CD4-positive, alpha-beta T cell treated with Interleukin-15 for 4 hours (primary cell): ENCODE measurements at regions not wholly inside any gene's neighbourhood (a gene's known extent, or its start where the extent isn't known, plus 50 kb on each side); places are given as distances from the start of the nearest gene placed in this dataset.
A peak's percentile ranks its signal among the peaks of the same experiment; 100 is the strongest.

ENCODE experiments used
- DNase-seq: peaks from one replicate; pipeline ENCODE4 v3.0.0-alpha.2; 2020; ENCODE audit warnings: low spot score

DNA sequence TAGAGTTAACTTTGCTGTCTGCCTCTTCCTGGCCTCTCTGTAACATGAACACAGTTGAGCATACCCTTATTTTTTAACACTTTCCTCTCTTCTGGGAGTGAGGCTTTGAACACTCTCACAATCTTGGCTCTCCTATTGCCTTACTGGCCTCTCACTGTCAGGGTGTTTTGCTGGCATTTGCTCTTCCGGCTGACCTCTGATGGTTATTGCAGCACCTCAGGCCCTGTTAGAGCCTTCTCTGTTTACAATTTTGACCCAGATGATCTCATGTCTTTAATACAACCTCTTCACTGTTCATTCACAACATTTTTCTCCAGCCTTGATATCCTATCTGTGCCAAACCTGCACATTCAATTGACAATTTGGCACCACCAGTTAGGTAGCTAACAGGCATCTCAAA lies 357.8 kb upstream of the USP15 start:
- no peak for DNase-seq

DNA sequence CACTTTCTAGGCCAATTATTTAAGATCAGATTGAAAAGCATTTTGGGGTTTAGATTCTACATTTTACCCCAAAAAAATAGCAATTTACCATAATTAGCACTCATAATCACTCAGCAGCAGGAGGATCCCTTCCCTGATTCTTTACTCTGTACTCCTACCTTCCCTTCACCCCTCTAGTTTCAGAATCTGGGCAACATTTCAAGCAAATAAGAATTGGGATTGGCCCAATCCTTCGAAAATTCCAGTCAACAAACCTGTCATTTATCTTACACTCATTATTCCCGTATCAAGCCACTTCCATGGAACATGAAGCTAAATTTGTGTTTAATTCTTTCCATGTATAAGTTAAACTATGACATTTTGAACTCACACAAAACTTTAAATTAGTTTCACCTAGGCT lies 349.1 kb upstream of the USP15 start:
- no peak for DNase-seq

DNA sequence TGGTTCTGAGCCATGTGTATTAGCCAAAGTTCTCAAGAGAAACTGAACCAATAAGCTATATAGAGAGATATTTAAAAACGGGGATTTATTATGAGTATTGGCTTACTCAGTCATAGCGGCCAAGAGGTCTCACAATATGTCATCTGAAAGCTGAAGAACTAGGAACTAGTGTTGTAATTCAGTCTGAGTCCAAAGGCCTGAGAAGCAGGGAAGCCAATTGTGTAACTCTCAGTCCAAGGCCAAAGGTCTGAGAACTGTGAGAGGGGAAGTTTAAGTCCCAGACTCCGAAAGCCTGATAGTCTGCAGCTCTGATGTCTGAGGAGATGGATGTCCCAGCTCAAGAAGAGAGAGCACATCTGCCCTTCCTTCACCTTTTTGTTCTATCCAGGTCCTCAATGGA lies 344.8 kb upstream of the USP15 start:
- no peak for DNase-seq

DNA sequence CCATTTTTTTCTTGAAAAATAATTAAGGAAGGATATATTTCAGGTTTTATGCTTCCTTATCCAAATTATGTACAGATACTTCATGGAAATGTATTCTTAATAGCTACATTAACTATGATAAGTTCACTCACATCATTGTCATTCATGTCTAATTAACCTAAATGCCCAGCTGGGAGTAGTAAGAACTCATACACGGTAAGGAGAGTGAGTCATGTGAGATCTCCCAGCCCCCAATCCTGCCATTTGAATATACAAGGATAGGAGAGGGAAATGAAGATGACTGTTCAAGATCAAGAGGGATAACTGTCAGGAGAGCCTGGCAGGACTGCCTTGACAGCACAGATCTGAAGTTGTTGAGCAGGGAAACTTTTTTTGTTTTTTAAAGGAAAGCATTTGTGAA lies 343.4 kb upstream of the USP15 start:
- DNase-seq: no peak

DNA sequence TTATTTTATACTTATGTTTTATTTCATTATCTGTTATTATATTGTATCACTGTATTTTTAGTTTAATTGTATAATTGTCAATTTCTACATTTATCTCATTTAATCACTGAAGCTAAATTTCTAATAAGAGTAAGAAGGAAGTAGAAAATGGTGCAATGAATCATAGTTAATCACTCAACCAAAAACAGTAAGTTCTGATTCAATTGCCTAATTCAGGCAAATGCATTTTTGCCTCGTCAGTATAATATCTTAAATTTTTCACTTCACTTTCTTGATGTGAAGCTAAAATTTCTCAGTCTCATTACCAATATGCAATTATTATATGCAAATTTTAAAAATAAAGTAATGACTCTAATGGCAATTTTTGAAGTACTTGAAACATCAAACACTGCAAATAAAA lies 340.5 kb upstream of the USP15 start:
- no peak for DNase-seq

DNA sequence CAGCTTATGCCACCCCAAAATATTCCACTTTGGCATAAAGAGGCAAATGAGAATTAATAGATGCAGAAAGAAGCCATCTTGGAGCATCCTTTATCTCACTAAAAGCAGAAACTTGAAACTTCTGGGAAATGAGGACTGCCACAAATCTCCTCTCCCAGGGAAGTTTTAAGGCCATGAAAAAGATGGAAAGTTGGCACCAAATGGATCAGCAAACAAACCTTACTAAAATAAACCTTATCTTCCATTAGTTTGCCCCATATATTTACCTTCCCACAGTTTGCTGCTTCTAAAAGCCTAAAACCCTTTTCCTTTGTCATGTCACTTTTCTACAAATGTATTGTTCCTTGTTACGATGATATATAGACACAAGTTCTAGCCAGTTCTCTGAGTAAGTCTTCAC lies 340.0 kb upstream of the USP15 start:
- no peak for DNase-seq

DNA sequence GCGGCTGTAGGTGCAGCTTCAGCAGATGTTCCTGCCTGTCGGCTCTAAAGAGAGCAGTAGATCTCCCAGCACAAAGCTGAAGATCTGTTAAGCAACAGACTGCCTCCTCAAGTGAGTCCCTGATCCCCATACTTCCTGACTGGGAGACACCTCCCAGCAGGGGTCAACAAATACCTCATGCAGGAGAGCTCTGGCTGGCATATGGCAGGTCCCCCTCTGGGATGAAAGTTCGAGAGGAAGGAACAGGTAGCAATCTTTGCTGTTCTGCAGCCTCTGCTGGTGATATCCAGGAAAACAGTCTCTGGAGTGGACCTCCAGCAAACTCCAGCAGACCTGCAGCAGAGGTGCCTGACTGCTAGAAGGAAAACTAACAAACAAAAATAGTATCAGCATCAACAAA lies 337.1 kb upstream of the USP15 start:
- no peak for DNase-seq

DNA sequence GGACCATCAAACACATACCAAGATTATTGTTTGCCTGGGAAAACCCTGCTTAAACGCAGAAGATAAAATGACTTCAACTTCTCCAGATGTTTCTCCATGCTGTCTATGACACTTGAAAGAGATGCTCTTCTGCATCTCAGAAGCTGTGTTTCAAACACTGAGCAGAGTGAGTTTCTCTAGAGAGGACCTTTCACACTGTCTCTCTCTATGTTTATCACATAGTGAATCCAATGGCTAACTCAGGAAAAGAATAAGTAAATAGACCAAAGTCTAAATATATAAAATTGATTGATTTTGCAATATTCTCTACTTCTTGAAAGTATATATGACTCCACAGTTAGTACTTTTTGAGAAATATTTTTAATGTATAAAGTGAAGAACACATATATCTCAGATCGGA lies 325.6 kb upstream of the USP15 start:
- no peak for DNase-seq

DNA sequence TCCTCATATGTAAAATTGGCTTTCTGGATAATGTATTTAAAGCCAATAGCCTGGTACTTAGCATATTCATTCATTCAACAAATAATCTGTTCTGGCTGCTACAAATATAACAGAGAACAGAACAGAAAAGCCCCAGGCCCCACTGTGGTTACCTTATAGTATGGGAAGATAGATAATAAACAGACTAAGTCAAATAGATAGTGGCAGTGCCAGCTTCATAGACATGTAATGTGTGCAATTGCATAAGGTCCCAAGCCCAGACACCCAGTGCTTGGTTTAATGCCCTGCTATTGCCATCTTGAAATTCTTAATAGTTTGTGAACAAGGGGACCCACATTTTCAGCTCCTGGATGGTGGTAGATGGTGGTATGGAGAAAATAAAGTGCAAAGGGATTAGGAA lies 320.2 kb upstream of the USP15 start:
- no peak for DNase-seq

DNA sequence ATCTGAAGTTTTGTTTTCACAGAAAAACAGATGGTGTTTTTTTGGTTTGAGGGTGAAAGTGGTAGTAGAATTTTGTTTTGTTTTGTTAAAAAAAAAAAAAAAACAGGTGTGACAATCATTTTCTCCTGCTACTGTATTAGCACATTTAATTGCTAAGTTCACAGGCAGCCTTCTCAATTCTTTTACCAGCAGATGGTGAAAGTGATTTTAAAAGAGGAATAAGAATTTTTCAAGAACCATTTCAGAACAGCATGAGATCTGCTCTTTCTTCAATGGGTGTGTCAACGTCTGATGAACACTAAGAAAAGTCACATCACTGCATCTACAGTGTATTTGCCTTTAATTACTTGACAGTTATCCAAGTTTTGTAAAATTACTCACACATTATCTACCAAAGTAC lies 303.7 kb upstream of the USP15 start:
- DNase-seq: no peak

DNA sequence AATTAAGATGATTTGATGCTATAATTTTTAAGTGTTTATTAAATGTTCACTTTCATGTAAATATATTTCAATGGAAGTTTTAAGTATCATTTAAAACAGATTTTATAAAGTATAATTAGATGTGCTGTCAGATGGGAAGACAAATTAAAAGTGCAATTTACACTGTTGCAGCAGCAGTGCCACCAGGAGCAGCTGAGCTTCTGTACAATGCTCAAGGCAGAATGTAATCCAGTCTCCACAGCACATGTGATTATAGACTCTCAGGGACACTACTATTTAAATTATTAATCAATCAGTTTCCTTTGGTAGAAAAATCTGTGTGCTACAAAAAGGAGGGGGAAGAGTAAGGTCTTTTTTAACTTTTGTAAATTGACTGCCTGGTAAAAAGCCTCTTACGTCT lies 285.7 kb upstream of the USP15 start:
- DNase-seq: no peak

DNA sequence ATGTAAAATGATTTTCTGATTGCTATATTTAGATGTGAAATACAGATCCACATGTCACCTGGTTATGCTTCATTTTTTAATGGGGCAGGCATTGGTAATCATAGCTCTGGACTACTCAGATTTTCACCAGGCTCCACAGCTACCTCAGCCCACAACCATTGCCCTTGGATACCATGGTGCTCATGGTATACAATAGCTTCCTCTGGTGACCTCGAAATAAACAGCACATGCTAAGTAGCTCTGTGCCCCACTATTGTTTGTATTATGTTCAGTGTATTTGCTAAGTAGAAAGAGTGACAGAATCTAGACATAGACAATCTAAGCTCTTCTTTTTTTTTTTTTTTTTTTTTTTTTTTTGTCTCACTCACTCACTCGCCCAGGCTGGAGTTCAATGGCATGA lies 274.4 kb upstream of the USP15 start:
- no peak for DNase-seq

DNA sequence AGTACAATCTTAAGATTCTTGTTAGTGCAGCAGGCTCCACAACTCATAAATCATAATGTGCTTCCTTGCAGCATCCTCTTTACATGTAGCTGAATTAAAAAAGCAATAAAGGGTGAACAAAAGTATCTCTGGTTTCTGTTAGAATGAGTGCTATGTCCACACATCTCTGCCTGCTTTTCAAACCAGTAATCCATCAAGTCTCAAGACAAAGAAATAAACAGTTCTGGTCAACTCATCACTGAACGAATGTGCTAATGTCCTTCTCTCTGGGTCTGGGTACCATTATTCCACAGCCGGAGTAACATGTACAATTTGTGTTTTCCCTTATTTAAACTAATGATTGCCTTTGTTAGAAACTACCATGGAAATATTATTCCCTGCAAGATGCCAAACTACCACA lies 273.0 kb upstream of the USP15 start:
- DNase-seq: no peak

DNA sequence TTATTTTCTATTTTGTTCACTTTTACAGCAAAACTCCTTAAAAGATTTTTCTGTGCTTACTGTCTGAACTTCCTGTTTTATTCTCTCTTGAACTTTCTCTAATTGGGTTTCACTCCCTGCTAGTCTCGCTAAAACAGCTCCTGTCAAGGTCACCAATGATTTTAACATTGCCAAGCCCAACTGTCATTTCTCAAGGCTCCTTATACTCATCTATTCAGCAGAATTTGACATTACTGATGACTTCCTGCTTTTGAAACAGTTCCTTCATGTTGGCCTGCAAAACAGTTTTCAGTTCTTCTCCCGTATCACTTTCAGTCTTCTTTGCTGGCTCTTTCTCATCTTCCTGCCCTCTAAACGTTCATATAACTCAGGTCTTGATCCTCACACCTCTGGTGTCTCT lies 268.5 kb upstream of the USP15 start:
- no peak for DNase-seq

DNA sequence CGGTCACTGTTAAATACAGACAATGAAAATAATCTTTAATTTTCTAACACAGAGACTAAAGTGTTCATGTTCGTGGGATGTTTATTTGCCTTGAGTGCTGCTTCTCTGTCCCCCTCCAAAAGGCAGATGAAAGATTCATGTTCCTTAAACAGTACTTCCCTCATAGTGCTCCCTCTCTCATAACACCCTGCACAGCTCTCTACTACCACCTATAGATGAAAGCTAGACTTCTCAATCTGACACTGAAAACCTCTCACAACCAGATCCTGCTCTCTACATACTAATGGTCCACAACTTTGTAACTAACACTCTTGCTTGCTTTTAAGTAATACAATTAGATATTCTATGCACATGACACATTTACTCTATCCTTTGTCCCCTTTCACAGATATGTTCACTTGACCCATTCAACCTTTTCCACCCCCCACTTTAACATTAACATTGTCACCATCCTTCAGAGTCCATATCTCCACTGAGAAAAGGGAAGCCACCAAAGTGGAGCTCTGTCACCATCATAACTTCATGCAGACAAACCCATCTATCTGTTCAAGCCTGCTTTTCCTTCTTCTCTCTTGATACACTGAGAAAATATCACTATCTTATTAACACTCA lies 266.4 kb upstream of the USP15 start:
- DNase-seq: peak; percentile 9

DNA sequence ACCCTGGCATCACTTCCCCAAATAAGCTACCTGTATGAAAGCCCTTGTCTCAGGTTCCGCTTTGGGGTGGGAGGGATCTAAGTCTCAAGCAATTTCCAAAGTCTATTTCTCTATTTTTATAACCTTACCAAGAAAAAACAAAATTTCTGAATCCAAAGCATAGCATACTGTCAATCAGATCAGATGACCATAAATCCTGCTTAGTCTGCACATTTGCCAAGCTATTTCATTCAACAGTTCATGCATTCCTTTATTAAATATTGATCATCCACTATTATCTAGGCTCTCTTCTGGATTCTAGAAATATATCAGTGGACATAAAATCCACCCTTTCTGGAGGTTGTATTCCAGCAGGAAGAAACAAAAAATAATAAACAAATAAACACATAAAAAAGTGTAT lies 263.5 kb upstream of the USP15 start:
- no peak for DNase-seq

DNA sequence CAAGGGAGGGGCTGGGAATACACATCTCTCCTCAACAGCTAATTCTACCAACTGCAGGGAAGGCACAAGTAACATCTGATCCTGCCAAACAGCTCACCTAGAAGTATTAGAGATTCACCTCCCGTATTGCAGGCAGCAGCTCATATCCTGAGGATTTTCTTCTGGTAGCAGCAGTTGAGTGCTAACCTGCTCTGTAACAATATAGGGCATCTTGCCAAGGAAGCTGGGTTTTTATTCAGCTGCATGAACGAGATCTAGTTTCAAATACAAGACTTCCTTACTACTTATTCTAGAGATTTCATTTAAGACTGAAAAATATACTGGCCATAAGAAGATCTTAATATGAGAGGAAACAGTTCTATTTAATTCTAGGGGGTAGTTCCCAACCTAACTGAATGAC lies 261.4 kb upstream of the USP15 start:
- no peak for DNase-seq

DNA sequence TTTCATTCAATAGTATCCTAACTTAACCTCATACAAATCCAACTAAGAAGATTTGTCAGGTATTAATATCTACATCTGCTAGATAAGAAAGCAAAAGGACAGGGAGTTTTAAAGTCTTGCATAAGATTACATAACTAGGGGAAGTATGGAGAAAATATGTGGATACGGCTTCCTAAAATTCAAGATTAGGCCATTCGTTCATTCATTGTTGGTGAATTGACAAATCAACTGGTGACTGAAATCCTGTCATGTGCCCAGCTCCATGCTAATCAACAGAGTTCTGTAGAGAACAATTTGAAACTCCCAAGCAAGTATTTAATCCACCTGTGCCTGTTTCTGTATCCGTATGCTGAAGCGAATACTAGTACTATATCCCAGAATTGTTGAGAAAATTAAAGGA lies 260.9 kb upstream of the USP15 start:
- DNase-seq: no peak

DNA sequence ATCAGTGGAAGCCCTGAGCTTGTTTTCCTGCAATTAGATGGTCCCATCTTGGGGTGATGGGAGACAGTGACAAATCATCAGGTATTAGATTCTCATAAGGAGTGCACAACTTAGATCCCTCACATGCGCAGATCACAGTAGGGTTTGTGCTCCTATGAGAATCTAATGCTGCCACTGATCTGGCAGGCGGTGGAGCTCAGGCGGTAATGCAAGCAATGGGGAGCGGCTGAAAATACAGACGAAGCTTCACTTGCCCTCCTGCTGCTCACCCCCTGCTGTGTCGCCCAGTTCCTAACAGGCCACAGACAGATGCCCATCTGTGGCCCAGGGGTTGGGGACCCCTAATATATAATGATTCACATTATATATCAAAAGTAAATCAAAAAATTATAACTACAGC lies 258.8 kb upstream of the USP15 start:
- no peak for DNase-seq

DNA sequence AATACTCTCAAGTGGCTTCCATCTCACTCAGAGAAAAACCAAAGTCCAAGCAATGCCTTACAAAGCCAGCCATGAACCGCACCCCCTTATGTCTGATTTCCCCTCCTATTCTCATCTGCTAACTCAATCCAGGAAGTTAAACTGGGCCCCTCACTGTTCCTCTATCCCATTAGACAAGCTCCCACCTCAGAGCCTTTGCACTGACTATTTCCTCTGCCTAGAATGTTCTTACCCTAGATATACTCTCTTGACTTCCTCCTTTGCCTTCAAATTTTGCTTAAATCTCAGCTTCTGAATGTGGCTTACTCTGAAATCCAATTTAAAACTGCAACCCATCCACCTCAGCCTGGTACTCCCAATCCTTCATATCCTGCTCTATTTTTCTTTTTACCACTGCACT lies 257.0 kb upstream of the USP15 start:
- DNase-seq: no peak

DNA sequence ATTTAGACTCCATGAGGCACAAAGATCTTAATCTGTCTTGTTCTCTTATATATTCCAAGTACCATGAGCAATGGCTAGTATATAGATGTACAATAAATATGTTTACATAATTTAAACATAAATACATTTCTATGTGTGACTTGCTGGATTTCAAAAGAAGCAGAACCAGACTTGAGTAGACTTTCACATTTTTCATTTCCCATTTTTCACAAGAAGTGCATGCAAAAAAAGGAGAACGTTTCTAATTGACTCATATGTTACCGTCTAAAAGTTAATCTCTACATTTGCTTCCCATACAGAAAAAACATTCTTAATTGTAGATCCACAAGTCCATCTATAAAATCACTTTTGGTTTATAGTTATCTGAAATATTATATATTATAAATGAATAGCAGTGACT lies 256.5 kb upstream of the USP15 start:
- DNase-seq: no peak

DNA sequence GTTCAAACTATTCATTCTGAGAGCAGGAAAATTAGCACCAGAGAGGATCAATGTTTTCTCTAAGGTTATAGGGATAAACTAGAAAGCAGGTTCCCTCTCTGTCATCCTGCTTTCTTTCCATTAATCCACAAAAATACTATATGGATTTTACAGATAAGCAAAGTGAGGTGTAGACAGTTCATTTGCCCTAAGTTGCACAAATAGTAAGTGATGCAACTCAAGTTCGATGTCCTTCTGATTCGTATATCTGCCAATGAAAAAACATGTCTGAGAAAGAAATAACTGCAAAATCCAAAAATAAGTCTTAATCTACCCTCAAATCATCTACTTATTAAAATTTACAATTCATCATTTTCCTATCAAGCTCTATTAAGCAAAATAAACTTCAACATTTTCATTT lies 254.6 kb upstream of the USP15 start:
- no peak for DNase-seq

DNA sequence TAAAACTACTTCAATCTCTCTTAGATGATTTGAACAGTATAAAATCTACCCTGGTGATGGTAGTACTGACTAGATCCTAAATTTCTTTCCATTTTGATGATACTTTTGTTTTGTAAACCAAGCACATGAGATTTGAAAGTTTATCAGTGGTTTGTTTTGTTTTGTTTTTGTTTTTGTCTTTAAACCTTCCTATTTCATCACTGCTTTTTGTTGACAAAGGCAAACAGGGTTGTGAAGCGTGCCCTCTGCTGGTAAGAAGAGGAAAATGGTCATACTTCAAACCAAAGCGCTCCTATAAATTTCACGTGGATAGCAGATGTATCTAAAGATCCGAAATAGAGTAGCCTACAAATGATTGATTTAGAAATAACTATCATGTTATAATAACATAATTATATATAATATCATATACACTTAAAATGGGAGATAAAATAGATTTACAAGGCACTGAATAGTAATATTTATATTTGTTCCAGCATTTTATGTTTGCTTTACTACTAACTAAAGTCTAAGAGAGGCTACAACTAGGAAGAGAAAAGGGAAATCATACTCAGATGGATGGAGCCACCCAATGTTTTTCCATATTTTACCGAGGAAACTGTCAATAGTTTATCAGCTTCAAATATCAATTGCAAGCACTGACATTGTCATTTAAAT lies 254.0 kb upstream of the USP15 start:
- DNase-seq: peak; percentile 25

DNA sequence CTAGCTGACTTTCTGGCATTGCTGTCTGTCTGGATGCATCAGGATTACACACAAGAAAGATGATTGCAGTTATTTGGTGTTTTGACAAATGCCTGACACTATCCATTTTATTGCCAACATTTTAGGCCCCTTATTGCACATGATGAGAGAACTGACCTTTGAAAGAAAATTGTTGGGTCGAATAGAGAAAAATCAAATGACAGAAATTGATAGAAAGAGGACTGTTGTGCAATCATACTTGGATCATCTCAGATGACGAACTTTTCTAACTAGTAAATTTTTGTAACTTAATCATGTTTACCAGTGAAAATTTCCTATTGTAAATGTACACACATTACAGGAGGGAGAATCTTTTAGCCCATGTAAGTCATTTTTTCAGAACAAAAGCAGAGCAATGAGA lies 251.5 kb upstream of the USP15 start:
- no peak for DNase-seq

DNA sequence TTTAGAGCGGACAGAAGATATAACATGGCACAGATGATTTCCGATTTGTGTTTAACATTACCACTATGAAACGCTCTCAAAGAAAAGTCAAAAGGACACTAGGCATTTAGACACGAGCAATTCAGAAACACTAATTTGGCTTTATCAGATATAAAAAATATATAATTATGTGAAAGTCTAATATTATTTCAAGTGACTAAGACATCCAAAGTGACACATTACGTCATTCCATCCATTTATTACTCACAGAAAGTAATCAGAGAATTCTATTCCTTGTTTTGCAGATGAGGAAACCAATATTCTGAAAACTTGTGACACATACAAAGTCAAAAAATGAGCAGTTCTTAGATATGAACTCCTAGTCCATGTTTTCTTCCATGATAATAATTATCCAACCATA lies 250.8 kb upstream of the USP15 start:
- no peak for DNase-seq
